ENCODE measurements at regions not wholly inside any gene's neighbourhood (a gene's known extent, or its start where the extent isn't known, plus 50 kb on each side); places are given as distances from the start of the nearest gene placed in this dataset.

- TF ChIP-seq CTCF (conservative IDR thresholded peaks at IDR 0.05; ENCODE audit: low read depth, low read length) (no peak), EZH2 (IDR thresholded peaks at IDR 0.05; ENCODE audit: borderline replicate concordance, low read depth, low read length, poor library complexity, severe bottlenecking) (no peak)
Observed at GRCh38 chr13:59301174-59301567, 862.6 kb downstream of the DIAPH3 start.

Measured in A673 (cell line).